Sigmoid colon (tissue), 6 donors: ENCODE measurements at regions not wholly inside any gene's neighbourhood (a gene's known extent, or its start where the extent isn't known, plus 50 kb on each side); places are given as distances from the start of the nearest gene placed in this dataset.

Experiments
- DNase-seq: peaks from one replicate; pipeline ENCODE4 v3.0.0-alpha.2; 2019
- H3K27ac ChIP-seq, 4 donors: fragments of 200-600 bp; sonication (generic); one replicate each; pipeline ENCODE4 v1.5.1; 2016 to 2019; ENCODE audit warnings: mild to moderate bottlenecking in 1 of 4
- H3K27me3 ChIP-seq, 3 donors: fragments of 200-600 bp; sonication (generic); one replicate each; pipeline ENCODE4 v1.5.1; 2019; ENCODE audit warnings: mild to moderate bottlenecking in 1 of 3
- H3K36me3 ChIP-seq, 4 donors: fragments of 200-600 bp; sonication (generic); one replicate each; pipeline ENCODE4 v1.5.1; 2016 to 2019
- H3K4me1 ChIP-seq, 4 donors: fragments of 200-600 bp; sonication (generic); one replicate each; pipeline ENCODE4 v1.5.1; 2017 to 2019
- H3K4me3 ChIP-seq, 4 donors: fragments of 200-600 bp; sonication (generic); one replicate each; pipeline ENCODE4 v1.5.1; 2017 to 2019; ENCODE audit warnings: mild to moderate bottlenecking in 2 of 4, moderate library complexity in 1 of 4
- H3K9me3 ChIP-seq, 4 donors: fragments of 200-600 bp in 3 of 4; sonication (generic) in 3 of 4; one replicate each; pipeline versions ENCODE4 v1.5.1 to v1.6.1; 2013 to 2019
- CTCF ChIP-seq, 4 experiments: fragments of 450-650 bp in 3 of 4; fragments of 200-600 bp in 1 of 4; IDR thresholded peaks; one replicate each; pipeline ENCODE4 v1.5.1; 2016 to 2019; ENCODE audit warnings: antibody characterized with exemption in 4 of 4, mild to moderate bottlenecking in 3 of 4, moderate library complexity in 2 of 4
- EP300 ChIP-seq, 4 donors: sonication (generic); formaldehyde crosslinking; IDR thresholded peaks; one replicate each; pipeline ENCODE4 v1.6.1; 2017; ENCODE audit warnings: antibody characterized with exemption in 4 of 4
- POLR2A ChIP-seq, 2 donors: fragments of 450-650 bp; IDR thresholded peaks; one replicate each; pipeline ENCODE4 v1.6.1; 2016; ENCODE audit warnings: antibody characterized with exemption in 2 of 2, mild to moderate bottlenecking in 2 of 2, moderate library complexity in 2 of 2
- POLR2AphosphoS5 ChIP-seq, 4 donors: sonication (generic); formaldehyde crosslinking; IDR thresholded peaks; one replicate each; pipeline ENCODE4 v1.6.1; 2017; ENCODE audit warnings: antibody characterized with exemption in 4 of 4
- WGBS, 2 donors: extraction: QIAGEN DNeasy Blood & Tissue Kit; methylation state at CpG; one replicate each; pipeline ENCODE4 v1.1.7; 2013; 5-methylcytosine and 5-hydroxymethylcytosine counted together
- intact Hi-C: fragments of 100-400 bp; cut with DNase I; formaldehyde crosslinking; loops from one replicate; pipeline ENCODE4 v1.15.1; 2023
- donor health status: healthy with polysubstance abuse.
- donor health status: healthy.

- no peak overlapping the region for H3K27ac ChIP-seq
- DNase-seq = no peak
- no peaks in the 10 kb centered on the region for H3K4me1 ChIP-seq
- H3K4me3 ChIP-seq = no peak overlapping the region
- intact Hi-C loops = no loop called here
- 62 to 87% methylated on average over 7 of the region's 7 CpGs for WGBS, 2 donors
- no peaks in the 10 kb centered on the region for H3K9me3 ChIP-seq
- no peaks in the 10 kb centered on the region for H3K36me3 ChIP-seq
- TF ChIP-seq EP300 (IDR thresholded peaks at IDR 0.05) = no peak
- no peak for TF ChIP-seq CTCF (IDR thresholded peaks at IDR 0.05)
- TF ChIP-seq POLR2A (IDR thresholded peaks at IDR 0.05) = no peak
- no peak for TF ChIP-seq POLR2AphosphoS5 (IDR thresholded peaks at IDR 0.05)
- no peaks in the 10 kb centered on the region for H3K27me3 ChIP-seq
Measured at GRCh38 chr2:9681427-9681817, 50.6 kb upstream of the YWHAQ start.

- H3K27ac ChIP-seq = no peak overlapping the region
- no peak for TF ChIP-seq EP300 (IDR thresholded peaks at IDR 0.05)
- TF ChIP-seq CTCF (IDR thresholded peaks at IDR 0.05) = no peak
- no peak for TF ChIP-seq POLR2A (IDR thresholded peaks at IDR 0.05)
- TF ChIP-seq POLR2AphosphoS5 (IDR thresholded peaks at IDR 0.05) = no peak
- 87 to 92% methylated on average over 4 of the region's 4 CpGs for WGBS, 2 donors
- DNase-seq = no peak
- no peaks in the 10 kb centered on the region for H3K4me1 ChIP-seq
- no peak overlapping the region for H3K4me3 ChIP-seq
- H3K36me3 ChIP-seq = no peaks in the 10 kb centered on the region
- no peaks in the 10 kb centered on the region for H3K9me3 ChIP-seq
- intact Hi-C loops = no loop called here
- H3K27me3 ChIP-seq = no peaks in the 10 kb centered on the region
Measured at GRCh38 chr2:9685637-9686036, 54.8 kb upstream of the YWHAQ start.

- intact Hi-C loops = no loop called here
- DNase-seq = no peak
- H3K27ac ChIP-seq = no peak overlapping the region
- H3K4me3 ChIP-seq = no peak overlapping the region
- no peaks in the 10 kb centered on the region for H3K4me1 ChIP-seq
- no peaks in the 10 kb centered on the region for H3K9me3 ChIP-seq
- WGBS, 2 donors = 96 to 97% methylated on average over 8 of the region's 8 CpGs
- TF ChIP-seq POLR2A (IDR thresholded peaks at IDR 0.05) (no peak), CTCF (IDR thresholded peaks at IDR 0.05) (no peak), EP300 (IDR thresholded peaks at IDR 0.05) (no peak), POLR2AphosphoS5 (IDR thresholded peaks at IDR 0.05) (no peak)
- H3K27me3 ChIP-seq = no peaks in the 10 kb centered on the region
- H3K36me3 ChIP-seq = no peaks in the 10 kb centered on the region
Measured at GRCh38 chr2:9686061-9686460, 55.3 kb upstream of the YWHAQ start.

GRCh38 chr2:9690252-9690651 lies 59.5 kb upstream of the YWHAQ start:
- no peak for DNase-seq
- Histone ChIP-seq H3K4me3 (no peak overlapping the region), H3K27ac (no peak overlapping the region)

More at GRCh38 chr2:9690252-9690651, 59.5 kb upstream of the YWHAQ start:
- WGBS, 2 donors = 63 to 83% methylated on average over 7 of the region's 7 CpGs
- Histone ChIP-seq H3K9me3 (no peaks in the 10 kb centered on the region), H3K27me3 (no peaks in the 10 kb centered on the region), H3K36me3 (no peaks in the 10 kb centered on the region), H3K4me1 (peaks cover 0 to 16% (median 14%) of the 10 kb centered on the region in 4 donors)
- TF ChIP-seq CTCF (IDR thresholded peaks at IDR 0.05) (no peak), POLR2A (IDR thresholded peaks at IDR 0.05) (no peak), EP300 (IDR thresholded peaks at IDR 0.05) (no peak), POLR2AphosphoS5 (IDR thresholded peaks at IDR 0.05) (no peak)
- intact Hi-C loops = no loop called here
